ENCODE measurements at regions not wholly inside any gene's neighbourhood (a gene's known extent, or its start where the extent isn't known, plus 50 kb on each side); places are given as distances from the start of the nearest gene placed in this dataset.
"Not testable (repeated sequence)": the region's sequence is repeated elsewhere in the genome, so short reads cannot be mapped to it uniquely, and the experiment has no call there.

GRCh38 chr14:42488965-42489364, 882.3 kb downstream of the LRFN5 start:
- Mint-ChIP-seq H3K9me3 (no peaks in the 10 kb centered on the region), H3K36me3 (no peaks in the 10 kb centered on the region), H3K27ac (no peak overlapping the region)
- ATAC-seq (no peak), DNase-seq (ENCODE audit: low spot score in 2 of 2) (no peak)

- not testable (repeated sequence) for H3K9me3 Mint-ChIP-seq; H3K27ac Mint-ChIP-seq; H3K36me3 Mint-ChIP-seq; DNase-seq (ENCODE audit: low spot score in 2 of 2); ATAC-seq
Observed at GRCh38 chr14:42482345-42482971, 875.8 kb downstream of the LRFN5 start.

GRCh38 chr14:42481714-42482113, 875.0 kb downstream of the LRFN5 start:
- DNase-seq (ENCODE audit: low spot score in 2 of 2); ATAC-seq; H3K36me3 Mint-ChIP-seq; H3K9me3 Mint-ChIP-seq; H3K27ac Mint-ChIP-seq: not testable (repeated sequence)

GRCh38 chr14:42480255-42480654, 873.6 kb downstream of the LRFN5 start:
- Mint-ChIP-seq H3K27ac (no peak overlapping the region), H3K36me3 (no peaks in the 10 kb centered on the region), H3K9me3 (peaks cover 4 to 5% of the 10 kb centered on the region in 2 donors)
- ATAC-seq (no peak), DNase-seq (ENCODE audit: low spot score in 2 of 2) (no peak)

GRCh38 chr14:42475289-42475688, 868.6 kb downstream of the LRFN5 start:
- Mint-ChIP-seq H3K36me3 (no peaks in the 10 kb centered on the region), H3K9me3 (peaks cover 4 to 10% of the 10 kb centered on the region in 2 donors), H3K27ac (no peak overlapping the region)
- DNase-seq (ENCODE audit: low spot score in 2 of 2) (no peak), ATAC-seq (no peak)

- H3K36me3 Mint-ChIP-seq: no peaks in the 10 kb centered on the region
- no peak for ATAC-seq
- peaks cover 4 to 9% of the 10 kb centered on the region in 2 donors for H3K9me3 Mint-ChIP-seq
- DNase-seq (ENCODE audit: low spot score in 2 of 2): no peak
- no peak overlapping the region for H3K27ac Mint-ChIP-seq
Observed at GRCh38 chr14:42470427-42470719, 863.7 kb downstream of the LRFN5 start.

GRCh38 chr14:42469637-42470426, 863.2 kb downstream of the LRFN5 start:
- Mint-ChIP-seq H3K9me3 (peaks cover 4 to 9% of the 10 kb centered on the region in 2 donors), H3K36me3 (no peaks in the 10 kb centered on the region), H3K27ac (no peak overlapping the region)
- no peak for DNase-seq (ENCODE audit: low spot score in 2 of 2)
- no peak for ATAC-seq

- H3K36me3 Mint-ChIP-seq: peaks cover 0 to 4% of the 10 kb centered on the region in 2 donors
- H3K9me3 Mint-ChIP-seq: peaks cover 6 to 11% of the 10 kb centered on the region in 2 donors
- no peak for ATAC-seq
Observed at GRCh38 chr14:42460673-42461072, 854.0 kb downstream of the LRFN5 start.

GRCh38 chr14:42459171-42459685, 852.6 kb downstream of the LRFN5 start:
- Mint-ChIP-seq H3K9me3 (peaks cover 9 to 16% of the 10 kb centered on the region in 2 donors), H3K36me3 (peaks cover 0 to 4% of the 10 kb centered on the region in 2 donors), H3K27ac (no peak overlapping the region)
- ATAC-seq (no peak), DNase-seq (ENCODE audit: low spot score in 2 of 2) (no peak)

More at GRCh38 chr14:42460673-42461072, 854.0 kb downstream of the LRFN5 start:
- no peak for DNase-seq (ENCODE audit: low spot score in 2 of 2)
- H3K27ac Mint-ChIP-seq: no peak overlapping the region

- Mint-ChIP-seq H3K9me3 (peaks cover 3% of the 10 kb centered on the region in 2 donors), H3K36me3 (no peaks in the 10 kb centered on the region), H3K27ac (no peak overlapping the region)
- ATAC-seq (no peak), DNase-seq (ENCODE audit: low spot score in 2 of 2) (no peak)
Observed at GRCh38 chr14:42441615-42442014, 834.9 kb downstream of the LRFN5 start.

- Mint-ChIP-seq H3K36me3 (no peaks in the 10 kb centered on the region), H3K9me3 (peaks cover 3 to 10% of the 10 kb centered on the region in 2 donors)
- no peak for DNase-seq (ENCODE audit: low spot score in 2 of 2)
Observed at GRCh38 chr14:42437809-42438208, 831.1 kb downstream of the LRFN5 start.

GRCh38 chr14:42429401-42429800, 822.7 kb downstream of the LRFN5 start:
- DNase-seq (ENCODE audit: low spot score in 2 of 2): no peak
- ATAC-seq: no peak
- Mint-ChIP-seq H3K9me3 (peaks cover 6 to 13% of the 10 kb centered on the region in 2 donors), H3K27ac (no peak overlapping the region), H3K36me3 (peaks cover 0 to 6% of the 10 kb centered on the region in 2 donors)

More at GRCh38 chr14:42437809-42438208, 831.1 kb downstream of the LRFN5 start:
- no peak overlapping the region for H3K27ac Mint-ChIP-seq
- no peak for ATAC-seq

GRCh38 chr14:42428996-42429395, 822.3 kb downstream of the LRFN5 start:
- DNase-seq (ENCODE audit: low spot score in 2 of 2): no peak
- Mint-ChIP-seq H3K36me3 (peaks cover 0 to 6% of the 10 kb centered on the region in 2 donors), H3K27ac (no peak overlapping the region)

GRCh38 chr14:42424501-42424900, 817.8 kb downstream of the LRFN5 start:
- no peak overlapping the region for H3K27ac Mint-ChIP-seq
- DNase-seq (ENCODE audit: low spot score in 2 of 2) (no peak), ATAC-seq (no peak)
- H3K36me3 Mint-ChIP-seq: no peaks in the 10 kb centered on the region
- H3K9me3 Mint-ChIP-seq: peaks cover 5 to 6% of the 10 kb centered on the region in 2 donors

More at GRCh38 chr14:42428996-42429395, 822.3 kb downstream of the LRFN5 start:
- peaks cover 6 to 13% of the 10 kb centered on the region in 2 donors for H3K9me3 Mint-ChIP-seq
- no peak for ATAC-seq

GRCh38 chr14:42421377-42422078, 814.9 kb downstream of the LRFN5 start:
- ATAC-seq (no peak), DNase-seq (ENCODE audit: low spot score in 2 of 2) (no peak)
- Mint-ChIP-seq H3K36me3 (no peaks in the 10 kb centered on the region), H3K9me3 (peaks cover 5 to 6% of the 10 kb centered on the region in 2 donors), H3K27ac (no peak overlapping the region)

GRCh38 chr14:42420071-42420470, 813.4 kb downstream of the LRFN5 start:
- ATAC-seq (no peak), DNase-seq (ENCODE audit: low spot score in 2 of 2) (no peak)
- Mint-ChIP-seq H3K9me3 (peaks cover 5 to 6% of the 10 kb centered on the region in 2 donors), H3K27ac (no peak overlapping the region), H3K36me3 (no peaks in the 10 kb centered on the region)

GRCh38 chr14:42407153-42407552, 800.5 kb downstream of the LRFN5 start:
- H3K9me3 Mint-ChIP-seq: peaks cover 0 to 13% of the 10 kb centered on the region in 2 donors
- no peaks in the 10 kb centered on the region for H3K36me3 Mint-ChIP-seq
- ATAC-seq (no peak), DNase-seq (ENCODE audit: low spot score in 2 of 2) (no peak)
- no peak overlapping the region for H3K27ac Mint-ChIP-seq
